ENCODE measurements at regions not wholly inside any gene's neighbourhood (a gene's known extent, or its start where the extent isn't known, plus 50 kb on each side); places are given as distances from the start of the nearest gene placed in this dataset.

- no peak overlapping the region for H3K4me3 ChIP-seq
- DNase-seq (ENCODE audit: low spot score) (no peak), ATAC-seq (ENCODE audit: insufficient number of reproducible peaks, low FRiP score, low read depth) (no peak)
- no peaks in the 10 kb centered on the region for H3K9me3 ChIP-seq
- peaks cover 23 to 29% of the 10 kb centered on the region in 2 donors for H3K4me1 ChIP-seq (ENCODE audit: control insufficient read depth in 1 of 2, low read depth in 2 of 2)
- TF ChIP-seq, protein P1, sequence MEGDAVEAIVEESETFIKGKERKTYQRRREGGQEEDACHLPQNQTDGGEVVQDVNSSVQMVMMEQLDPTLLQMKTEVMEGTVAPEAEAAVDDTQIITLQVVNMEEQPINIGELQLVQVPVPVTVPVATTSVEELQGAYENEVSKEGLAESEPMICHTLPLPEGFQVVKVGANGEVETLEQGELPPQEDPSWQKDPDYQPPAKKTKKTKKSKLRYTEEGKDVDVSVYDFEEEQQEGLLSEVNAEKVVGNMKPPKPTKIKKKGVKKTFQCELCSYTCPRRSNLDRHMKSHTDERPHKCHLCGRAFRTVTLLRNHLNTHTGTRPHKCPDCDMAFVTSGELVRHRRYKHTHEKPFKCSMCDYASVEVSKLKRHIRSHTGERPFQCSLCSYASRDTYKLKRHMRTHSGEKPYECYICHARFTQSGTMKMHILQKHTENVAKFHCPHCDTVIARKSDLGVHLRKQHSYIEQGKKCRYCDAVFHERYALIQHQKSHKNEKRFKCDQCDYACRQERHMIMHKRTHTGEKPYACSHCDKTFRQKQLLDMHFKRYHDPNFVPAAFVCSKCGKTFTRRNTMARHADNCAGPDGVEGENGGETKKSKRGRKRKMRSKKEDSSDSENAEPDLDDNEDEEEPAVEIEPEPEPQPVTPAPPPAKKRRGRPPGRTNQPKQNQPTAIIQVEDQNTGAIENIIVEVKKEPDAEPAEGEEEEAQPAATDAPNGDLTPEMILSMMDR (IDR thresholded peaks at IDR 0.05): no peak
- H3K27ac ChIP-seq: no peak overlapping the region
- no peaks in the 10 kb centered on the region for H3K27me3 ChIP-seq (replicated peaks; ENCODE audit: insufficient read depth)
- no peaks in the 10 kb centered on the region for H3K36me3 ChIP-seq
These were observed 212.2 kb upstream of the RAB4A start for GRCh38 chr1:229058729-229059128.

DNA sequence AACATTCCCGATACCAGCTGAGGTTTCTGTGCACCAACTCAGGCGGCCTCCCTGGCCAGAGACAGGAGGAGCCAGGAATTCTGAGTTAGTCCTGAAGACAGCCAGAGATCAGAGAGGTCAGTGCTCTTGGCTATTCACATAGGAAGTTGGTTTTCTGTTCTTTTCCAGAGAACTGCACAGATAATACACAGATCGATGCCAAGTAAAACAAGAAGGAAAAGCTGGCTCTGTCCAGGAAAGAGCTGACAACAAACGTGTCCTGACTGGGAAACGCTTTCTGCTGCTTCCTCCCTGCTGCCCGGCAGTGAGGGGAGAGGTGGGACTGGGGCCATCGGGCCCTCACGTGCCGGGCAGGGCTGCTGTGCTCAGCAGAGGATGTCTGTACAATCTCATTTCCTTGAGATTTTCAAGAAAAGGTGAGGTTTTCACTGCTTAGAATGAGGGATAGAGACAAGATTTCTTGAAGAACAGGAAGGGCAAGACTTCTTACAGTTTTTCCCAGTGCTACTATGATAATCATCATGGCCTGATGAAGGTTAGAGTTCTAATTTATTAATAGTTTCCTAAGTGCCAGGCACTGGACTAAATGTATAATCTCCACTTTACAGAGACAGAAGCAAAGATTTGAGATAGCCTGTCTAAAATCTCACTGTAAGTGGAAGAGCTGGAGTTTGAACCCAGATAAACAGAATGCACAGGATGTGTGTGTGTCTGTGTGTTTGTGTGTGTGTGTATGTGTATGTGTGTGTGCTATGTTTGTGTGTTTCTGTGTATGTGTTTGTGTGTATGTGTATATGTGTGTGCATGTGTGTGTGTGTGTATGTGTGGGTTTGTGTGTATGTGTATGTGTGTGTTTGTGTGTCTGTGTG lies 211.0 kb upstream of the RAB4A start:
- Histone ChIP-seq H3K9me3 (no peaks in the 10 kb centered on the region), H3K36me3 (no peaks in the 10 kb centered on the region), H3K27ac (peak overlapping the region; percentile 18 to 25), H3K4me1 (ENCODE audit: control insufficient read depth in 1 of 2, low read depth in 2 of 2) (peaks cover 23 to 29% of the 10 kb centered on the region in 2 donors), H3K4me3 (no peak overlapping the region), H3K27me3 (replicated peaks; ENCODE audit: insufficient read depth) (no peaks in the 10 kb centered on the region)
- ATAC-seq (ENCODE audit: insufficient number of reproducible peaks, low FRiP score, low read depth): no peak
- no peak for DNase-seq (ENCODE audit: low spot score)
- TF ChIP-seq, protein P1 (IDR thresholded peaks at IDR 0.05): no peak

- no peak for DNase-seq (ENCODE audit: low spot score)
- H3K27ac ChIP-seq: no peak overlapping the region
- TF ChIP-seq, protein P1 (IDR thresholded peaks at IDR 0.05): no peak
- no peak overlapping the region for H3K4me3 ChIP-seq
- H3K4me1 ChIP-seq (ENCODE audit: control insufficient read depth in 1 of 2, low read depth in 2 of 2): peaks cover 23 to 29% of the 10 kb centered on the region in 2 donors
- H3K27me3 ChIP-seq (replicated peaks; ENCODE audit: insufficient read depth): no peaks in the 10 kb centered on the region
- no peaks in the 10 kb centered on the region for H3K36me3 ChIP-seq
- H3K9me3 ChIP-seq: no peaks in the 10 kb centered on the region
- no peak for ATAC-seq (ENCODE audit: insufficient number of reproducible peaks, low FRiP score, low read depth)
These were observed 208.8 kb upstream of the RAB4A start for GRCh38 chr1:229062135-229062534.

DNA sequence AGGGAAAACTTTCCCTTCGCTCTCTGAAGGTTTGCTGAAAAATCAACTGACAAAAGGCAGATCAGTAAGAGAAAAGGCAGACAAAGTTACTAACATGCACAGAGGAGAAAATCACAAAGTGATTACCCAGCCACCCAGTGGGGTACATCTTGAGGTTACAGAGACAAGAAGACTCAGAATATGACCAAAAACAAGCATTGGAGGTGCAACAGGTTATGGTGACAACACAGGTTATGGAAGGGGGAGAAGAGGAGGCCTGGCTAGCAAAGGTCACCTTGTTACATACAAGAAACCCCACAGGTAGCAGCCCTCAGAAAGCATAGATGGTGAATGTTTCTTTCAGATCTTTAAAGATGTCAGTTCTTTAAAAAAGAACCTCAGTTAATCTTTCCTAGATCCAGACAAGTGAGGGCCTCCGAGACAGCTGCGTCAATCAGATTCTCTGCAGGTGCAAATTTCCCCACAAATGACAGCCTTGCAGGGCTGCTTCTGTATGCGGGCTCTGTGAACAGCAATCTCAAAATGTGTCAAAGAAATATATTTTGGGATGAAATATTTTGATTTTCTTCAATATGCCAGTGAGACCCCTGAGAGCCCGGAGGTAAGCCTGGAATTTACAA lies 207.6 kb upstream of the RAB4A start:
- DNase-seq (ENCODE audit: low spot score): no peak
- no peak overlapping the region for H3K27ac ChIP-seq
- H3K27me3 ChIP-seq (replicated peaks; ENCODE audit: insufficient read depth): no peaks in the 10 kb centered on the region
- H3K4me1 ChIP-seq (ENCODE audit: control insufficient read depth in 1 of 2, low read depth in 2 of 2): peaks cover 29 to 31% of the 10 kb centered on the region in 2 donors
- H3K9me3 ChIP-seq: no peaks in the 10 kb centered on the region
- TF ChIP-seq, protein P1 (IDR thresholded peaks at IDR 0.05): no peak
- no peaks in the 10 kb centered on the region for H3K36me3 ChIP-seq
- H3K4me3 ChIP-seq: no peak overlapping the region
- no peak for ATAC-seq (ENCODE audit: insufficient number of reproducible peaks, low FRiP score, low read depth)

DNA sequence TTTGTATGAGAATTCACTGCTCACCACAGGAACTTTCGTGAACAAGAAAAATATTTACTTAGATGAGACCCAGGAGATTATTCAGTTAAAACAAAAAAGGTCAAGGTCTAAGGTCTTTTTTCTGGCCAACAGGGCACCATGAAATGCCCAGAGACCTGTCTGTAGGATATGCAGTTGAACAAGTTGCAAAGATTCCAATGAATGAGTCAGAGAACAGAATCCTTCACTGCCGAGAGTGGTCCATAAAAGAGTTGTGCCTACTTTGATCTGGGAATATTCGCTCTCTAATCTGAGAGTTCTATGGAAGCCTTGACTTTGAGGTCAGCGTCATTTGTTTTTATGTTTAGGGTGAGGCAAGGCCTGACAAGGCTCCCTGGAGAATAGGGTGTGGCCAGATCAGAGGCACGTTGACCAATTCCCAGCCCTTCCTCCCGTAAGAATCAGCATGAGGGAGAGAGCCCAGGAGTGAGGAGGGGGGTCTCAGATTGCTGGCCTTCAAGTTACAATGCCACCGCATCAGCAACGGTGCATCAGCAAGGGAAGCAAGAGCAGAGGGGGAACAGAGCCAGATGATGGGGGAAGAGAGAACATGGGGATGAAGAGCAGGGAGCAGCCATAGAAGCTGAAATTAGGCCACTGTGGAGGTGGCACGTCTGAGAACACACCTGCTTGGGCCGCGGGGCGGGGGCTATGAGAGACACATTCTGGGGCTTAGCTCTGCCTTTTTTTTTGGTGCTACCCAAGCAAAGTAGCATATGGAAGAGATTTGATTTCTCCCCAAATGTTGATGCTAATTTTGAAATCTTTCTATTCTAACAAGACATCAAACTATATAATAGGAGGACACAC lies 206.4 kb upstream of the RAB4A start:
- TF ChIP-seq, protein P1 (IDR thresholded peaks at IDR 0.05): no peak
- H3K27me3 ChIP-seq (replicated peaks; ENCODE audit: insufficient read depth): no peaks in the 10 kb centered on the region
- no peak overlapping the region for H3K27ac ChIP-seq
- no peaks in the 10 kb centered on the region for H3K9me3 ChIP-seq
- DNase-seq (ENCODE audit: low spot score) (no peak), ATAC-seq (ENCODE audit: insufficient number of reproducible peaks, low FRiP score, low read depth) (no peak)
- H3K4me3 ChIP-seq: no peak overlapping the region
- H3K4me1 ChIP-seq (ENCODE audit: control insufficient read depth in 1 of 2, low read depth in 2 of 2): peaks cover 19 to 25% of the 10 kb centered on the region in 2 donors
- H3K36me3 ChIP-seq: no peaks in the 10 kb centered on the region

Data from thoracic aorta (tissue), 2 donors.